HEK293T (cell line): ENCODE measurements at regions not wholly inside any gene's neighbourhood (a gene's known extent, or its start where the extent isn't known, plus 50 kb on each side); places are given as distances from the start of the nearest gene placed in this dataset.
A peak's percentile ranks its signal among the peaks of the same experiment; 100 is the strongest.

Source experiments
- CTCF ChIA-PET: fragments of 350-600 bp; formaldehyde crosslinking; extraction: SDS; loops from one replicate; lab custom pipeline; 2021; ENCODE audit warnings: antibody characterized with exemption, inconsistent platforms; lab: Yijun Ruan, JAX
- POLR2A ChIA-PET: fragments of 350-600 bp; formaldehyde crosslinking; extraction: SDS; loops from one replicate; lab custom pipeline; 2020; ENCODE audit warnings: antibody characterized with exemption, inconsistent platforms; lab: Yijun Ruan, JAX
- DNase-seq: peaks from one replicate; pipeline ENCODE4 v3.0.0; 2012; ENCODE audit warnings: mixed read lengths; ENCODE audit errors: extremely low spot score
- ARNT ChIP-seq: fragments of 450-650 bp; IDR thresholded peaks from 2 replicates; pipeline ENCODE4 v1.6.1; 2017; ENCODE audit warnings: mild to moderate bottlenecking
- BHLHE40 ChIP-seq: fragments of 450-650 bp; IDR thresholded peaks from 2 replicates; pipeline ENCODE4 v1.6.1; 2016; ENCODE audit warnings: mild to moderate bottlenecking, moderate library complexity, borderline replicate concordance
- CTBP1 ChIP-seq: fragments of 450-650 bp; IDR thresholded peaks from 2 replicates; pipeline ENCODE4 v1.6.1; 2016; ENCODE audit warnings: borderline replicate concordance
- ELF4 ChIP-seq: fragments of 450-650 bp; IDR thresholded peaks from 2 replicates; pipeline ENCODE4 v1.6.1; 2017; ENCODE audit warnings: antibody characterized with exemption
- FOXA1 ChIP-seq: fragments of 450-650 bp; IDR thresholded peaks from 2 replicates; pipeline ENCODE4 v1.6.1; 2016; ENCODE audit warnings: mild to moderate bottlenecking
- FOXK2 ChIP-seq: fragments of 450-650 bp; IDR thresholded peaks from 2 replicates; pipeline ENCODE4 v1.6.1; 2016; ENCODE audit warnings: mild to moderate bottlenecking
- FOXM1 ChIP-seq: fragments of 450-650 bp; IDR thresholded peaks from 2 replicates; pipeline ENCODE4 v1.6.1; 2017; ENCODE audit warnings: mild to moderate bottlenecking, borderline replicate concordance
- HDGF ChIP-seq: fragments of 450-650 bp; IDR thresholded peaks from 2 replicates; pipeline ENCODE4 v1.6.1; 2017; ENCODE audit warnings: antibody characterized with exemption, borderline replicate concordance
- L3MBTL2 ChIP-seq: fragments of 450-650 bp; conservative IDR thresholded peaks from 2 replicates; pipeline ENCODE4 v1.6.1; 2016; ENCODE audit warnings: mild to moderate bottlenecking
- LEF1 ChIP-seq: fragments of 450-650 bp; IDR thresholded peaks from 2 replicates; pipeline ENCODE4 v1.6.1; 2017; ENCODE audit warnings: mild to moderate bottlenecking, borderline replicate concordance
- NFRKB ChIP-seq: fragments of 450-650 bp; IDR thresholded peaks from 2 replicates; pipeline ENCODE4 v1.6.1; 2016; ENCODE audit warnings: mild to moderate bottlenecking, moderate library complexity
- SP1 ChIP-seq: fragments of 450-650 bp; IDR thresholded peaks from 2 replicates; pipeline ENCODE4 v1.6.1; 2017
- SUZ12 ChIP-seq: fragments of 450-650 bp; IDR thresholded peaks from 2 replicates; pipeline ENCODE4 v1.6.1; 2016; ENCODE audit warnings: mild to moderate bottlenecking
- TARDBP ChIP-seq: fragments of 450-650 bp; IDR thresholded peaks from 2 replicates; pipeline ENCODE4 v1.6.1; 2016
- ZNF384 ChIP-seq: fragments of 450-650 bp; IDR thresholded peaks from 2 replicates; pipeline ENCODE4 v1.6.1; 2016
- TF ChIP-seq, protein P1 (sequence below): fragments of 450-650 bp; IDR thresholded peaks from 2 replicates; pipeline ENCODE4 v1.6.1; 2016

DNA sequence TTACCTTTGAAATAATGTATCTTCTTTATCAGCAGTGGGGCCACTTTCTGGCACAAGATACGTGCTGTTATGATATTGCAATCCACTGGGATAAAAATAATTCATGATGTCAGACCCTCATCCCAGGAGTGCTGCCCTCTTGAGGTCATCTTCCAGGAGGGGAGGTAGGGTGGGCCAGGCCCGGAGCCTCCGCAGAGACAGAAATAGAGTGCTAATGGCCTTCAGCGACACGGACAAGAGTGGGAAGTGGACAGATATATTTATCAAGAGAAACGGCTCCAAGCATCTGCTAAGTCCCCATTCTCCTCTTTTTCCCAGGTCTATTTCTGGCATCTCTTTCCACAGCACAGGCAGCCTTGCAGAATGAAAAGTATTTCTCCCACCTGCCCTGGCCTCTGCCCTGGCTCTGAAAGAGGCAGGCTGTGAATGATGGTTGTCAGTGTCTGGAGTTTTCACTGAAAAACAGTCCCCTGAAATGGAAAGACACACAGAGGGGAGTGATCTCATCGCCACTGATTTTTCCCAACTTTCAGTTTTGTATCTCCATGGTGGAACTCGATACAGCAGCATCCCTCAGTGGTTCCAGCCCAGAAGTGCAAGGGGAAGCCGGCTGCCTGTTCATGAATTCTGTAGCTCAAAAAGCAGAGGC lies 251.7 kb upstream of the MYO3A start:
- TF ChIP-seq ELF4 (no peak), FOXK2 (no peak), SUZ12 (no peak), FOXM1 (no peak), SP1 (no peak), TARDBP (no peak), NFRKB (no peak), LEF1 (no peak), CTBP1 (no peak), BHLHE40 (no peak), HDGF (no peak), ZNF384 (no peak), FOXA1 (no peak), L3MBTL2 (no peak), ARNT (no peak)
- TF ChIP-seq, protein P1, sequence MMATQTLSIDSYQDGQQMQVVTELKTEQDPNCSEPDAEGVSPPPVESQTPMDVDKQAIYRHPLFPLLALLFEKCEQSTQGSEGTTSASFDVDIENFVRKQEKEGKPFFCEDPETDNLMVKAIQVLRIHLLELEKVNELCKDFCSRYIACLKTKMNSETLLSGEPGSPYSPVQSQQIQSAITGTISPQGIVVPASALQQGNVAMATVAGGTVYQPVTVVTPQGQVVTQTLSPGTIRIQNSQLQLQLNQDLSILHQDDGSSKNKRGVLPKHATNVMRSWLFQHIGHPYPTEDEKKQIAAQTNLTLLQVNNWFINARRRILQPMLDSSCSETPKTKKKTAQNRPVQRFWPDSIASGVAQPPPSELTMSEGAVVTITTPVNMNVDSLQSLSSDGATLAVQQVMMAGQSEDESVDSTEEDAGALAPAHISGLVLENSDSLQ: no peak
- peak; percentile 26 for DNase-seq
- CTCF ChIA-PET: no interaction called here
- POLR2A ChIA-PET: no interaction called here

DNA sequence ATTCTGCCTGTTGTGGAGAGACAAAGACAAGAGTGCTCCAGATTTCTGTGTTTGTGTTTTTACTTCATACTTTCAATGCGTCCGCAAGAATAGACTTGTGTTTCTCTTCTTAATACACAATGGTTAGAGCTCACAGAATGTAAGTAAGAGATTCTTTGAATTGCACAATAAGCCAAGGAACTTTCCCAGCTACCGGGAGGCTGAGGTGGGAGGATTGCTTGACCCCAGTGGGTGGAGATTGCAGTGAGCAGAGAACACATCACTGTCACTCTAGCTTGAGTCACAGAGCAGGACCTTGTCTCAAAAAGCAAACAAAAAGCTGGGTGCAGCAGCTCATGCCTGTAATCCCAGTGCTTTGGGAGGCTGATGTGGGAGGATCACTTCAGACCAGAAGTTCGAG lies 250.7 kb upstream of the MYO3A start:
- TF ChIP-seq NFRKB: no peak
- no peak for DNase-seq
- ChIA-PET CTCF (interaction anchor here (0.6 kb wide), 1 partner anchor 176 kb away, joined by 3 read pairs; no protein-coding TSS in a partner anchor), POLR2A (no interaction called here)

DNA sequence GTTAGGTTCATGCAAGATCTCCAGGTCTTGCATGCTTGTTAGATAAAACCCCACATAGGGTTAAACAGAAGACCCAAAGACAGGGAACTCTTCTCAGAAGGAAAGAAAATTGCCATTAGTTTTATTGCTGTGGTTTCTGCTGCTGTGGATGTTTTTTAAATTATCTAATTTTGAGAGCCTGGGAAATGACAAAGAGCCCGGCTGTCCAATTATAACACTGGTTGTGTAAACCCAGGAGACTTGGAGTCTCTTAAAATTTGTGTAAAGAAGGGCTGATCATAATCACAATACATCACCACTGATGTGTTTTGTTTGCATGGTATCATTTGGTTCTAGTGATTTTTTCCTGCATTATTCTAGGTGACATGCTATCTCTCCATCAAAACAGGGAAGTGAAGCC lies 246.5 kb upstream of the MYO3A start:
- TF ChIP-seq ELF4: no peak
- no peak for TF ChIP-seq SP1
- TF ChIP-seq ZNF384: no peak
- CTCF ChIA-PET: no interaction called here
- DNase-seq: no peak
- POLR2A ChIA-PET: no interaction called here

DNA sequence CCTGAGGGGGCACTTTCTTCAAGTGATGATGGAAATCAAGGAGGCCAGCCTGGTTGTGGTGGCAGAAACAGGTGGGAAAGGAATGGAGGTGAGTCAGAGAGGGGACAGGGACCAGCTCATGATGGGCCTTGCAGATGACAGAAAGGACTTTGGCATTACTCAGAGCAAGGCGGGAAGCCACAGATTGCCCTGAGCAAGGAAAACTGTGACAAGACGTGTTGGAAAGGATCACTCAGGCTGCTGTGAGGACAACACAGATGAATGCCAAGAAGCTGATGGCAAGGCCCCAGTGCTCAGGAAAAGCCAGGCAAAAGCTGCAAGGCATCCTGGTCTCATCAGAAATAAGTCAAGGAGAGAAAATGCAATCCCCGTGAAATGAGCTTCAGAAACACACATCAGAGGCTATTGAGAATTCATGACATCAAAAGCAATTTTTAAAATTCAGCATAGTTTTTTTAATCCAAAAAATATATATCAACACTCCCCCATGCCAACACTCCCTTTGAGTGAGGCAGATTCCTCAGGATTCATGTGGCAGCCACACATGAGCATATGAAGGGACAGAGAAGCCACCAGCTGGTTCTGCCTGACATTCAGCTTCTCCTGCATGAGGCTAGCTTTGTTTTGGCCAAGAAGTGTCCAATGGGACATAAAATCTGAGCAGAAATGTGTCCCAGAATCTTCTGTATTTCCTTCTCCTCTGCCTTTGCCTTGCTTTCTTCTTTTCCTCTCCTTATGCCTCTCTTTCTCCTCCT lies 244.5 kb upstream of the MYO3A start:
- CTCF ChIA-PET: no interaction called here
- no peak for DNase-seq
- POLR2A ChIA-PET: no interaction called here
- TF ChIP-seq BHLHE40 (no peak), CTBP1 (no peak), ARNT (no peak), FOXM1 (no peak), ELF4 (no peak), SUZ12 (no peak), NFRKB (no peak), FOXK2 (no peak), HDGF (no peak), SP1 (no peak), LEF1 (no peak), ZNF384 (no peak), L3MBTL2 (no peak), TARDBP (no peak), FOXA1 (no peak)
- TF ChIP-seq, protein P1: no peak

DNA sequence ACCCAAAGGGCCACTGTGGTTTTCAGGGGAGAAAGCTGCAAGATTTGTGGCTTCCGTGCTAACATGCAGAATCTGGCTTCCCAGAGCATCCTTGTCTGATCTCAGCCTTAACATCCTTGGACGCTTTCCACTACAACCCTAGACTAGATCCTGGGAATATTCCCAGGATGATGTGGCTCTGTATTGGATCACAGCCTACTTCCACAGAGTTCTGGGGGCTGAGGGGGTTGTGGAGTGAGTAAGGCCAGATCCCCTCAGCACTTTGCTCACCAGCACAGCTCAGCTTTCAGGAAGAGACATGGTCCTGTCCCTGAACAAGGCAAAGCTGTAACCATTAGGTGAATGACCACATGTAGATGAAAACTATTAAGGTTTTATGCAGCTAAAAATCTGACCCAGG lies 241.3 kb upstream of the MYO3A start:
- CTCF ChIA-PET: no interaction called here
- TF ChIP-seq FOXK2: no peak
- no peak for TF ChIP-seq HDGF
- TF ChIP-seq, protein P1: no peak
- TF ChIP-seq BHLHE40: no peak
- no peak for TF ChIP-seq ARNT
- no peak for TF ChIP-seq CTBP1
- TF ChIP-seq LEF1: no peak
- no peak for DNase-seq
- POLR2A ChIA-PET: no interaction called here

DNA sequence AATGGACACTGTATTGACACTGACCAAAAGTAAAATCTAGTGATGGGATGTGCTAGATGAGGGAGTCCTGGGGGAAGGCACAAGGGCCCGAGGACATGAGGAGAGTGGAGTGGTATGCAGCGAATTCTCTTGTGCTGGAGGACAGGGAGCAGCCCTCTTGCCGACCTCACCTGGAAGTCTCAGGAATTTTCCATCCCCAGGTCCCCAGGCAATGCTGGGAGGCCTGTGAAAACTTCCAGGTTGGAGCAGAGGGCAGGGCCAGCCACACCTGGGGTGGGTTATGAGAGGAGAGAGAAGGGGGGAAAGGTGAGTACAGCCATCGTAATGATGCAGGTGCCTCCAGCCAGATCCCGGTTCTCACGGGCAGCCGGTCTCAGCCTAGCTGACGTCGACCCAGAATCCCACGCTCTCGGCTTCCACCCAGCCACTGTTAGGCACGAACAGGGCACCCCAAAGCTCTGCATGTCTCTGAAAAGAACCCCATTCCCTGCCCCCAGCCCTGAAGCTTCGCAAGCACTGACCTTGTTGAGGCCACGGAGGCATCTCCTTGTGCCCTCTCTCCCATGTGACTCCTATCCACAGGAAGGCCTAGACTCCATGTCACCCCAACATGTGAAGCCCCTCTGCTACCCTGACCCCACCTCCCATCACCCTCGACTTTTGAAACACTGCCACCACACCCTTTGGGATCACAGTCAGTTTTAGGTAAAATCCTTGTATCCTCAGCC lies 239.7 kb upstream of the MYO3A start:
- DNase-seq: no peak
- ChIA-PET POLR2A (no interaction called here), CTCF (no interaction called here)
- TF ChIP-seq BHLHE40 (no peak), ZNF384 (no peak), ELF4 (no peak), NFRKB (no peak), L3MBTL2 (no peak), HDGF (no peak), FOXA1 (no peak), ARNT (no peak), SUZ12 (no peak), TARDBP (no peak), SP1 (no peak), FOXM1 (no peak), CTBP1 (no peak), LEF1 (no peak), FOXK2 (no peak)
- TF ChIP-seq, protein P1: no peak
